ENCODE measurements at regions not wholly inside any gene's neighbourhood (a gene's known extent, or its start where the extent isn't known, plus 50 kb on each side); places are given as distances from the start of the nearest gene placed in this dataset.

DNA sequence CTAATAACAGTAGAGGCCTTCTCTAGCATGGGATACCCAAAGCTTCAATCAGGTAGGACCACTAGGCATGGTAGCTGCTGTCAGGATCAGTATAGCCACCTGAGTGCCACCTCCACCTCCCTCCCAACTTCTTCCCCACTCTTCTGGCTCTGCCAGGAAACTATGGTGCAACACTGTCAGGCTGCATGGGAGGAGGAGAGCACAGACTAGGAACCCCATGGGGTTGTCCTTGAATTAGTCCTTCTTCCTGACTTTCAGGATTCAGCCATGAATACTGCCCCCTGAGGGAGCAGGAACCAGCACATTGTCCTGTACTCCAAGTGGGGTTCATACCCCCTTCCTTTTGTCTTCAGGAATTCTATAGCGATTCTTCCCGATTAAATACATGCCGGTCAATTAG is 340.8 kb upstream of the ONECUT1 start:
- TF ChIP-seq EZH2 (IDR thresholded peaks at IDR 0.05; ENCODE audit: insufficient read depth, poor library complexity, severe bottlenecking): no peak
- no peak for TF ChIP-seq EZH2phosphoT487 (IDR thresholded peaks at IDR 0.05; ENCODE audit: insufficient read depth, low read depth)
